ENCODE measurements at regions not wholly inside any gene's neighbourhood (a gene's known extent, or its start where the extent isn't known, plus 50 kb on each side); places are given as distances from the start of the nearest gene placed in this dataset.
"Not testable (repeated sequence)": the region's sequence is repeated elsewhere in the genome, so short reads cannot be mapped to it uniquely, and the experiment has no call there.

GRCh38 chr3:194876403-194877095, 190.9 kb downstream of the FAM43A start:
- no peak for DNase-seq (ENCODE audit: insufficient read length, low spot score)
- no peak for TF ChIP-seq POLR2A (IDR thresholded peaks at IDR 0.05; ENCODE audit: low read depth, low read length)

GRCh38 chr3:194877291-194878119, 191.8 kb downstream of the FAM43A start:
- DNase-seq (ENCODE audit: insufficient read length, low spot score) (no peak), FAIRE-seq (no peak)
- TF ChIP-seq POLR2A (IDR thresholded peaks at IDR 0.05; ENCODE audit: low read depth, low read length), result no peak

More at GRCh38 chr3:194876403-194877095, 190.9 kb downstream of the FAM43A start:
- no peak for FAIRE-seq

- DNase-seq (ENCODE audit: insufficient read length, low spot score) (no peak), FAIRE-seq (no peak)
- no peak for TF ChIP-seq POLR2A (IDR thresholded peaks at IDR 0.05; ENCODE audit: low read depth, low read length)
These were observed 193.6 kb downstream of the FAM43A start for GRCh38 chr3:194879126-194879877.

- DNase-seq (ENCODE audit: insufficient read length, low spot score), result peak; percentile 29
- TF ChIP-seq POLR2A (IDR thresholded peaks at IDR 0.05; ENCODE audit: low read depth, low read length), result no peak
- FAIRE-seq, result no peak
These were observed 194.6 kb downstream of the FAM43A start for GRCh38 chr3:194879991-194880939.

- FAIRE-seq (no peak), DNase-seq (ENCODE audit: insufficient read length, low spot score) (no peak)
These were observed 195.6 kb downstream of the FAM43A start for GRCh38 chr3:194880940-194881925.

GRCh38 chr3:194884649-194885315, 199.1 kb downstream of the FAM43A start:
- TF ChIP-seq POLR2A (IDR thresholded peaks at IDR 0.05; ENCODE audit: low read depth, low read length), result no peak
- DNase-seq (ENCODE audit: insufficient read length, low spot score) (no peak), FAIRE-seq (no peak)

More at GRCh38 chr3:194880940-194881925, 195.6 kb downstream of the FAM43A start:
- no peak for TF ChIP-seq POLR2A (IDR thresholded peaks at IDR 0.05; ENCODE audit: low read depth, low read length)

- TF ChIP-seq POLR2A (IDR thresholded peaks at IDR 0.05; ENCODE audit: low read depth, low read length), result no peak
- DNase-seq (ENCODE audit: insufficient read length, low spot score), result no peak
- no peak for FAIRE-seq
These were observed 200.1 kb downstream of the FAM43A start for GRCh38 chr3:194885766-194886165.

- no peak for TF ChIP-seq POLR2A (IDR thresholded peaks at IDR 0.05; ENCODE audit: low read depth, low read length)
- DNase-seq (ENCODE audit: insufficient read length, low spot score) (no peak), FAIRE-seq (no peak)
These were observed 201.2 kb downstream of the FAM43A start for GRCh38 chr3:194886836-194887235.

- DNase-seq (ENCODE audit: insufficient read length, low spot score); FAIRE-seq: not testable (repeated sequence)
These were observed 202.4 kb downstream of the FAM43A start for GRCh38 chr3:194888062-194888461.

GRCh38 chr3:194888916-194889315, 203.2 kb downstream of the FAM43A start:
- DNase-seq (ENCODE audit: insufficient read length, low spot score) (no peak), FAIRE-seq (no peak)
- TF ChIP-seq POLR2A (IDR thresholded peaks at IDR 0.05; ENCODE audit: low read depth, low read length), result no peak

- FAIRE-seq (no peak), DNase-seq (ENCODE audit: insufficient read length, low spot score) (no peak)
- no peak for TF ChIP-seq POLR2A (IDR thresholded peaks at IDR 0.05; ENCODE audit: low read depth, low read length)
These were observed 204.4 kb downstream of the FAM43A start for GRCh38 chr3:194890091-194890490.
